K562 (cell line): ENCODE measurements at regions not wholly inside any gene's neighbourhood (a gene's known extent, or its start where the extent isn't known, plus 50 kb on each side); places are given as distances from the start of the nearest gene placed in this dataset.

ENCODE experiments used
- ATAC-seq: fragments of 200-7000 bp; cut with Tn5 transposase; 3 replicates; pipeline ENCODE4 v1.9.1; 2020; ENCODE audit warnings: moderate library complexity
- BruUV-seq: library from RNA; stranded (reverse); fragments of 400-500 nt; replicated peaks from 2 replicates; lab custom pipeline; 2021; lab: Mats Ljungman, UMichigan
- CTCF ChIA-PET: fragments of 300-600 bp; formaldehyde crosslinking; extraction: SDS; loops from one replicate; lab custom pipeline; 2021; ENCODE audit warnings: low intra/inter-chr PET ratio; lab: Yijun Ruan, JAX
- POLR2A ChIA-PET: fragments of 300-600, 350-650 bp; sonication (Branson Sonifier 250); formaldehyde crosslinking; extraction: SDS; loops from one replicate; lab custom pipeline; 2021; ENCODE audit warnings: antibody characterized with exemption, inconsistent platforms; lab: Yijun Ruan, JAX
- DNase-seq, 4 experiments: peaks; one replicate each; pipeline versions ENCODE4 v3.0.0 to v3.0.0-alpha.2; 2011 to 2018; ENCODE audit warnings: low spot score in 3 of 4, mixed read lengths in 3 of 4; ENCODE audit errors: extremely low read depth in 1 of 4
- FAIRE-seq: peaks from 2 replicates; lab custom pipeline; 2011; peaks lifted over from hg19 to GRCh38; lab: Jason Lieb, UNC
- H2AFZ ChIP-seq: 2 replicates; pipeline ENCODE4 v1.6.0; 2011; ENCODE audit warnings: low read depth, low read length, control low read depth, inconsistent platforms
- H3K27ac ChIP-seq: fragments of 200-600 bp; 3 replicates; pipeline ENCODE4 v1.8.0; 2011; ENCODE audit warnings: low read depth, mild to moderate bottlenecking, control low read depth, inconsistent platforms, low read length, moderate library complexity, mixed read lengths; ENCODE audit errors: extremely low read depth
- H3K27me3 ChIP-seq, 2 experiments: fragments of 300-600 bp in 1 of 2; 2 replicates in 1 of 2; 3 replicates in 1 of 2; pipeline versions ENCODE4 v1.6.0 to v1.8.0; 2011; ENCODE audit warnings: inconsistent platforms in 2 of 2, low read length in 2 of 2, mild to moderate bottlenecking in 1 of 2, mixed read lengths in 1 of 2, moderate library complexity in 1 of 2; ENCODE audit not compliant: control insufficient read depth in 2 of 2, insufficient read depth in 2 of 2
- H3K36me3 ChIP-seq: fragments of 300-600 bp; 3 replicates; pipeline ENCODE4 v1.8.0; 2011; ENCODE audit warnings: mild to moderate bottlenecking, low read length, inconsistent platforms; ENCODE audit not compliant: control insufficient read depth, insufficient read depth
- H3K4me1 ChIP-seq, 2 experiments: fragments of 200-600 bp in 1 of 2; replicated peaks in 1 of 2; 2 replicates in 1 of 2; 3 replicates in 1 of 2; pipeline versions ENCODE4 v1.5.1 to v1.8.0; 2011; ENCODE audit warnings: inconsistent platforms in 2 of 2, low read length in 2 of 2, mild to moderate bottlenecking in 1 of 2, mixed read lengths in 1 of 2, moderate library complexity in 1 of 2; ENCODE audit not compliant: control insufficient read depth in 2 of 2, insufficient read depth in 2 of 2
- H3K4me2 ChIP-seq: 2 replicates; pipeline ENCODE4 v1.6.1; 2011; ENCODE audit warnings: low read length, control low read depth, inconsistent platforms, mixed read lengths; ENCODE audit not compliant: insufficient read depth
- H3K4me3 ChIP-seq: fragments of 200-600 bp; sonication (generic), shearing (Covaris generic); 2 replicates; pipeline ENCODE4 v1.5.1; 2016; ENCODE audit warnings: control low read depth, inconsistent platforms
- H3K79me2 ChIP-seq: fragments of 200-600 bp; 3 replicates; pipeline ENCODE4 v1.8.0; 2011; ENCODE audit warnings: low read length, inconsistent platforms; ENCODE audit not compliant: control insufficient read depth, insufficient read depth
- H3K9ac ChIP-seq, 2 experiments: 2 replicates each; pipeline versions ENCODE4 v1.6.0 to v1.6.1; 2011; ENCODE audit warnings: low read depth in 2 of 2, low read length in 2 of 2, control low read depth in 1 of 2, inconsistent platforms in 1 of 2, mild to moderate bottlenecking in 1 of 2, mixed read lengths in 1 of 2; ENCODE audit not compliant: insufficient read depth in 1 of 2
- H3K9me1 ChIP-seq: one replicate; pipeline ENCODE4 v1.6.0; 2011; ENCODE audit warnings: inconsistent platforms, mild to moderate bottlenecking, low read length, moderate library complexity; ENCODE audit not compliant: control insufficient read depth, insufficient read depth
- H3K9me3 ChIP-seq: replicated peaks from 2 replicates; pipeline ENCODE4 v1.5.1; 2011; ENCODE audit warnings: low read depth, low read length, inconsistent platforms; ENCODE audit not compliant: control insufficient read depth, insufficient read depth
- H4K20me1 ChIP-seq: replicated peaks from 2 replicates; pipeline ENCODE4 v1.6.1; 2011; ENCODE audit warnings: low read length, inconsistent platforms, mixed read lengths; ENCODE audit not compliant: control insufficient read depth, insufficient read depth
- BRD4 ChIP-seq: fragments of 200-600 bp; sonication (generic); IDR thresholded peaks from 2 replicates; pipeline ENCODE4 v1.6.1; 2017; ENCODE audit warnings: inconsistent platforms
- CGGBP1 ChIP-seq: fragments of 250-450 bp; sonication (Bioruptor Pico); IDR thresholded peaks from 2 replicates; pipeline ENCODE4 v1.9.0; 2021; ENCODE audit warnings: mild to moderate bottlenecking
- GATA2 ChIP-seq: sonication (generic); formaldehyde crosslinking; IDR thresholded peaks from 2 replicates; pipeline ENCODE4 v1.4.0; 2020; ENCODE audit warnings: mild to moderate bottlenecking, missing genetic modification reagents
- IFI16 ChIP-seq: fragments of 250-450 bp; sonication (Bioruptor Pico); IDR thresholded peaks from 2 replicates; pipeline ENCODE4 v2.1.2; 2022; ENCODE audit warnings: mild to moderate bottlenecking, inconsistent platforms
- POLR2B ChIP-seq: fragments of 450-650 bp; IDR thresholded peaks from 2 replicates; pipeline ENCODE4 v1.6.1; 2018; ENCODE audit warnings: low read depth; ENCODE audit not compliant: partially characterized antibody
- SIRT6 ChIP-seq: IDR thresholded peaks from one replicate; pipeline ENCODE4 v1.6.1; 2012; ENCODE audit warnings: low read depth, mild to moderate bottlenecking, control low read depth, inconsistent platforms, low read length, moderate library complexity
- SMAD3 ChIP-seq: fragments of 450-650 bp; formaldehyde crosslinking; conservative IDR thresholded peaks from 2 replicates; pipeline ENCODE4 v1.4.0; 2020; ENCODE audit warnings: mild to moderate bottlenecking
- ZNF12 ChIP-seq: sonication (generic); formaldehyde crosslinking; IDR thresholded peaks from 2 replicates; pipeline ENCODE4 v1.4.0; 2020; ENCODE audit warnings: mild to moderate bottlenecking, missing genetic modification reagents
- WGBS: fragments of 100-300 bp; shearing (Covaris generic); methylation state at CpG from one replicate; pipeline ENCODE4 v1.1.6; 2016; ENCODE audit warnings: low coverage, mixed read lengths; ENCODE audit not compliant: insufficient coverage; ENCODE audit errors: missing lambda C conversion rate; 5-methylcytosine and 5-hydroxymethylcytosine counted together
- in situ Hi-C: fragments of 300-500 bp; cut with MboI; formaldehyde crosslinking; loops from 4 replicates; pipeline ENCODE4 v1.15.0; 2018; ENCODE audit warnings: inconsistent platforms, mixed read lengths
- intact Hi-C: fragments of 100-400 bp; cut with micrococcal nuclease; formaldehyde crosslinking; loops from 2 replicates; pipeline ENCODE4 v1.14.2; 2022
- TF ChIP-seq, protein P1 (sequence below), 2 experiments: fragments of 450-650 bp in 1 of 2; IDR thresholded peaks; 2 replicates each; pipeline ENCODE4 v1.6.1; 2011 to 2017; ENCODE audit warnings: low read depth in 2 of 2, antibody characterized with exemption in 1 of 2, borderline replicate concordance in 1 of 2, low read length in 1 of 2, mild to moderate bottlenecking in 1 of 2, mixed read lengths in 1 of 2; ENCODE audit not compliant: control insufficient read depth in 1 of 2

DNA sequence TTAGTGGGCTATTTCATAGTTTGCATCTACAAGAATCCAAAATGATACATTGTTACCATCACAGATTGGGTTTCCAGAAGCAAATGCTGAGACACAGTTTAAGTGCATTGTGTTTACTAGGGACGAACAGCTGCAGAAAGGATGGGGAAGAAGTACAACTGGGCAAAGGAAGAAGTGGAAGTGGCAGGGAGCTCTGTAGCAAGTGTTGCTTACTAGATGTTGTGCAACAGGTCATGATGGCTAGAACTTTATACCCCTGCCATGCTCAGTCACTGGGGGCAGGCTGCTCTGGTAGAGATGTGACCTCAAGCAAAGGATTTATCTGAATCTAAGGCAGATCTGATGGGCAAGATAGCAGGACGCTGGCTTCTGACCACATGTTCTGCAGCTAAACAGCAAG lies 76.1 kb upstream of the EMCN start:
- intact Hi-C loops = no loop called here
- Histone ChIP-seq H2AFZ (no peak overlapping the region), H3K27ac (no peak overlapping the region), H3K4me1 (no peaks in the 10 kb centered on the region), H3K79me2 (no peaks in the 10 kb centered on the region), H3K9me3 (no peaks in the 10 kb centered on the region), H3K4me3 (no peak overlapping the region), H3K36me3 (no peaks in the 10 kb centered on the region), H3K27me3 (no peaks in the 10 kb centered on the region), H3K4me2 (no peak overlapping the region), H3K9ac (no peak overlapping the region), H3K9me1 (no peaks in the 10 kb centered on the region), H4K20me1 (no peaks in the 10 kb centered on the region)
- DNase-seq (no peak), FAIRE-seq (no peak), ATAC-seq (no peak)
- ChIA-PET CTCF (no interaction called here), POLR2A (no interaction called here)
- BruUV-seq = no TSS peak
- TF ChIP-seq CGGBP1 (CRISPR knock-in tag) = no peak
- TF ChIP-seq, protein P1, sequence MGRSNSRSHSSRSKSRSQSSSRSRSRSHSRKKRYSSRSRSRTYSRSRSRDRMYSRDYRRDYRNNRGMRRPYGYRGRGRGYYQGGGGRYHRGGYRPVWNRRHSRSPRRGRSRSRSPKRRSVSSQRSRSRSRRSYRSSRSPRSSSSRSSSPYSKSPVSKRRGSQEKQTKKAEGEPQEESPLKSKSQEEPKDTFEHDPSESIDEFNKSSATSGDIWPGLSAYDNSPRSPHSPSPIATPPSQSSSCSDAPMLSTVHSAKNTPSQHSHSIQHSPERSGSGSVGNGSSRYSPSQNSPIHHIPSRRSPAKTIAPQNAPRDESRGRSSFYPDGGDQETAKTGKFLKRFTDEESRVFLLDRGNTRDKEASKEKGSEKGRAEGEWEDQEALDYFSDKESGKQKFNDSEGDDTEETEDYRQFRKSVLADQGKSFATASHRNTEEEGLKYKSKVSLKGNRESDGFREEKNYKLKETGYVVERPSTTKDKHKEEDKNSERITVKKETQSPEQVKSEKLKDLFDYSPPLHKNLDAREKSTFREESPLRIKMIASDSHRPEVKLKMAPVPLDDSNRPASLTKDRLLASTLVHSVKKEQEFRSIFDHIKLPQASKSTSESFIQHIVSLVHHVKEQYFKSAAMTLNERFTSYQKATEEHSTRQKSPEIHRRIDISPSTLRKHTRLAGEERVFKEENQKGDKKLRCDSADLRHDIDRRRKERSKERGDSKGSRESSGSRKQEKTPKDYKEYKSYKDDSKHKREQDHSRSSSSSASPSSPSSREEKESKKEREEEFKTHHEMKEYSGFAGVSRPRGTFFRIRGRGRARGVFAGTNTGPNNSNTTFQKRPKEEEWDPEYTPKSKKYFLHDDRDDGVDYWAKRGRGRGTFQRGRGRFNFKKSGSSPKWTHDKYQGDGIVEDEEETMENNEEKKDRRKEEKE (IDR thresholded peaks at IDR 0.05; ENCODE audit: borderline replicate concordance in 1 of 2, control insufficient read depth in 1 of 2, low read depth in 2 of 2, low read length in 1 of 2) = no peak
- no peak for TF ChIP-seq POLR2B
- TF ChIP-seq GATA2 (CRISPR knock-in tag) = no peak
- TF ChIP-seq SMAD3 (CRISPR knock-in tag) = no peak
- TF ChIP-seq BRD4 = no peak
- no peak for TF ChIP-seq ZNF12
- TF ChIP-seq IFI16 (CRISPR knock-in tag) = no peak
- TF ChIP-seq SIRT6 = no peak
- in situ Hi-C loops = no loop called here
- WGBS = 0% methylated on average over 2 of the region's 2 CpGs
